ENCODE measurements at regions not wholly inside any gene's neighbourhood (a gene's known extent, or its start where the extent isn't known, plus 50 kb on each side); places are given as distances from the start of the nearest gene placed in this dataset.

DNA sequence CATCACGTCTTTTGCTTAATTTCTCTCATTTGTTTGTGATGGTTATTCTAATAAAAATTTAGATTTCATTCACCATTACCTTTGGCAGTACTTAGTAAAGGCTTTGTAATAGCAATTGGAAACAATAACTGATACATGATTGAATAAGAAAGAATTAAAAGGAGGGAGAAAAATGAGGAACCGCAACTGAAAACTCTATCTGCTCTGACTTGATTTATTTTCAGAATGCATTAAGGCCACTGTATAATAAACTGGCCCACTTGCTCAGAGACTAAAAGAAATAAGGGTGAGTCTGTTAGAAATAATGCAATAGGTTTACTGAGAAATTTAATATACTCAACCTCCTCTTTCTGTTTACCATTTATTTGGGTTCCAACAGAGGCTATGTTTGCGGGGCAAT, 351.5 kb downstream of the TMA16 start:
- no peaks in the 10 kb centered on the region for H3K9me3 ChIP-seq (ENCODE audit: low read depth)
- no peaks in the 10 kb centered on the region for H3K36me3 ChIP-seq
- DNase-seq (ENCODE audit: low read depth in 1 of 2, low spot score in 1 of 2), result no peak
- no peak overlapping the region for H3K4me3 ChIP-seq
- H3K4me1 ChIP-seq (ENCODE audit: low read depth), result no peaks in the 10 kb centered on the region
- TF ChIP-seq, protein P1, sequence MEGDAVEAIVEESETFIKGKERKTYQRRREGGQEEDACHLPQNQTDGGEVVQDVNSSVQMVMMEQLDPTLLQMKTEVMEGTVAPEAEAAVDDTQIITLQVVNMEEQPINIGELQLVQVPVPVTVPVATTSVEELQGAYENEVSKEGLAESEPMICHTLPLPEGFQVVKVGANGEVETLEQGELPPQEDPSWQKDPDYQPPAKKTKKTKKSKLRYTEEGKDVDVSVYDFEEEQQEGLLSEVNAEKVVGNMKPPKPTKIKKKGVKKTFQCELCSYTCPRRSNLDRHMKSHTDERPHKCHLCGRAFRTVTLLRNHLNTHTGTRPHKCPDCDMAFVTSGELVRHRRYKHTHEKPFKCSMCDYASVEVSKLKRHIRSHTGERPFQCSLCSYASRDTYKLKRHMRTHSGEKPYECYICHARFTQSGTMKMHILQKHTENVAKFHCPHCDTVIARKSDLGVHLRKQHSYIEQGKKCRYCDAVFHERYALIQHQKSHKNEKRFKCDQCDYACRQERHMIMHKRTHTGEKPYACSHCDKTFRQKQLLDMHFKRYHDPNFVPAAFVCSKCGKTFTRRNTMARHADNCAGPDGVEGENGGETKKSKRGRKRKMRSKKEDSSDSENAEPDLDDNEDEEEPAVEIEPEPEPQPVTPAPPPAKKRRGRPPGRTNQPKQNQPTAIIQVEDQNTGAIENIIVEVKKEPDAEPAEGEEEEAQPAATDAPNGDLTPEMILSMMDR (IDR thresholded peaks at IDR 0.05; ENCODE audit: low read depth, low read length), result no peak
- no peaks in the 10 kb centered on the region for H3K27me3 ChIP-seq
- H3K27ac ChIP-seq, result no peak overlapping the region

DNA sequence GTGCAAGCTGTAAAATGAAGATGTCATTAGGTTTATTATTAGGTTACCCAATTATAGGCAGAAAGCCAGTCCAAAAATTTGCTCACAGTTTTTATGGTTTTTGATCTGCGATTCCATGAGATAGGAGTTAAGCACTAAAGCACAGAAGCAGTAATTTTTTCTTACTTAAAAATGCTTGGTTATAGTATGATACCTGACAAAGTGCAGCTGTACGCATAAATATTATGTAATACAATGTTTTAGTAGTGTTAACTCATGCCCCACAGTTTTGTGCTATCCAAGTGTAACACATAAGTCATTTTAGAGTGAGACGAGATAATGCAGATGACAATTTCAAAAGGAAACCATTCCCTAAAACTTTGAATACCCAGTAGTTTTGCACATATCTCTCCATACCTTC, 357.8 kb downstream of the TMA16 start:
- Histone ChIP-seq H3K27me3 (no peaks in the 10 kb centered on the region), H3K9me3 (ENCODE audit: low read depth) (no peaks in the 10 kb centered on the region), H3K4me1 (ENCODE audit: low read depth) (no peaks in the 10 kb centered on the region), H3K4me3 (no peak overlapping the region), H3K27ac (no peak overlapping the region), H3K36me3 (no peaks in the 10 kb centered on the region)
- TF ChIP-seq, protein P1 (IDR thresholded peaks at IDR 0.05; ENCODE audit: low read depth, low read length), result no peak
- no peak for DNase-seq (ENCODE audit: low read depth in 1 of 2, low spot score in 1 of 2)

DNA sequence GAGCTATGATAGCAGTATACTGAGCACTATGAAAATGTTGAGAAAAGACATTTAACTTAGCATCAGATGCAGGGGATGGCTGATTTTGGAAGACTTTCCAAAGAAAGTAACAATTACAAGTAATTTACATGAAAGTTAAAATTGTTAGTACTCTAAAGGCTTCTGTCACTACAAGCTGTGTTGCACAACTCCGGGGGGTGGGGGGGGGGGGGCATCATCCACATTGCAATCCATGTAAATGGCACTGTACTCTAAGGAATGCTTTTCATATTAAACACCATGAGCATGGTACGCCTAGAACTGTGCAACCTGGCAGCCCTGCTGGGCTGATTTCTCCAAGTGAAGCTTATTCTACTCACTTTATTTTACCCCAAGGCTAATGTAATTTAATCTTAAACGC, 363.4 kb downstream of the TMA16 start:
- Histone ChIP-seq H3K9me3 (ENCODE audit: low read depth) (no peaks in the 10 kb centered on the region), H3K27me3 (no peaks in the 10 kb centered on the region)
- TF ChIP-seq, protein P1 (IDR thresholded peaks at IDR 0.05; ENCODE audit: low read depth, low read length), result no peak

DNA sequence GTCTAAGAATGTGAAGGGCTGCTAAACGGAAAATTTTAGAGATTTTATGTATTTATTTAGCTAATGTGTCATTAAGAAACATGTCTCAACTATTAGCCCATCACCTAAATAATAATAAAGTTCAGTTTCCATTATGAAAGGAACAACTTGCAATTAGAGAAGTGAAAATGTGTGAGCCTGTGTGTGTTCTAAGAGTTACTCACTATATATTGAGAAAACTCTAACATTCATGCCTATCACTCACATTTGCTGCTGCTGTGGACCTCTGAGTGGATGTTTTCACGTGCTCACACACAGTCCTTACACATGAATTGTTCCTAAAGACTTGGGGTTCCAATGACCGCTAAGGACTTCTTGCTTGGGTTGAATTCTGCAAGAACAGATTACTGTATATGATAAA, 364.0 kb downstream of the TMA16 start:
- H3K27ac ChIP-seq, result no peak overlapping the region
- TF ChIP-seq, protein P1 (IDR thresholded peaks at IDR 0.05; ENCODE audit: low read depth, low read length), result no peak
- no peaks in the 10 kb centered on the region for H3K4me1 ChIP-seq (ENCODE audit: low read depth)
- H3K27me3 ChIP-seq, result no peaks in the 10 kb centered on the region
- no peaks in the 10 kb centered on the region for H3K36me3 ChIP-seq
- no peak for DNase-seq (ENCODE audit: low read depth in 1 of 2, low spot score in 1 of 2)
- no peak overlapping the region for H3K4me3 ChIP-seq
- H3K9me3 ChIP-seq (ENCODE audit: low read depth), result no peaks in the 10 kb centered on the region

More for the DNA sequence above, 363.4 kb downstream of the TMA16 start:
- Histone ChIP-seq H3K27ac (no peak overlapping the region), H3K4me3 (no peak overlapping the region), H3K4me1 (ENCODE audit: low read depth) (no peaks in the 10 kb centered on the region), H3K36me3 (no peaks in the 10 kb centered on the region)
- DNase-seq (ENCODE audit: low read depth in 1 of 2, low spot score in 1 of 2), result no peak

DNA sequence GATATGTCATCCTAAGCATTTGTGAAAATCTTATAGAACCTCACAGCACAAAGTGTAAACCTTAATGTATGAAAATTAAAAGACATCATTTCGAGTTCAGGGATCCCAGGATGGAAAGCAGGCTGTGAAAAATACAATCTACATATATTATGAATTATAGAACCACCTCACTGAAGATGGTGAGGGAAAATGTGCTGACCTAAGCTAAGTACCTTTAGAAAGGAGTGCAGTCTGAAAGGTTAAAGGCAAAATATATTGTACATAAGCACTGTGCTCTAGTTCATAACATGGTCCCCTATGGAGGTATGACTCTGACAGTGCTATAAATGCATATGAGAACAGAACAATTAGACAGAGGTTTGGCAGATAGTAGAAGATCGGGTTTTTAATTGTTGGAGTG, 368.6 kb downstream of the TMA16 start:
- no peaks in the 10 kb centered on the region for H3K9me3 ChIP-seq (ENCODE audit: low read depth)
- TF ChIP-seq, protein P1 (IDR thresholded peaks at IDR 0.05; ENCODE audit: low read depth, low read length), result no peak
- H3K36me3 ChIP-seq, result no peaks in the 10 kb centered on the region

DNA sequence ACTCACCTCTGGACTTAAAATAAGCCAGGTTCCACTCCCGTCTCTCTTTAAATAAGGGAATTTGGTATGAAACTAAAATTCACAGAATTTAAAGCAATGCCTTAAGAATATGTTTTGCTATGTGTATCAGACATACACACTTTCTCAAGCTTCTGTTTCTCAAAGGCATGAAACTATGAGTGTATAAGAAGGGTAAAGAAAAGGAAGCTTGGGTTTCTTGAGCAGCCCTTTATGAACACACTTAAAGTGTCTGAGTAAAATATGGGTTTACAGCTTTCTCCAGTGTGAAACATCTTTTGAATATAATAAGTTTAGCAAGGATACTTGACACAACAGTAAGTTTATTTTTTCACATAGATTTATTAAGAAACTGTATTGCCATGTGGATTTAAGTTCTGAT, 370.5 kb downstream of the TMA16 start:
- no peaks in the 10 kb centered on the region for H3K36me3 ChIP-seq

More for the DNA sequence above, 368.6 kb downstream of the TMA16 start:
- Histone ChIP-seq H3K27me3 (no peaks in the 10 kb centered on the region), H3K27ac (no peak overlapping the region), H3K4me3 (no peak overlapping the region), H3K4me1 (ENCODE audit: low read depth) (no peaks in the 10 kb centered on the region)
- no peak for DNase-seq (ENCODE audit: low read depth in 1 of 2, low spot score in 1 of 2)

More for the DNA sequence above, 370.5 kb downstream of the TMA16 start:
- Histone ChIP-seq H3K27me3 (no peaks in the 10 kb centered on the region), H3K4me3 (no peak overlapping the region), H3K9me3 (ENCODE audit: low read depth) (no peaks in the 10 kb centered on the region), H3K4me1 (ENCODE audit: low read depth) (no peaks in the 10 kb centered on the region), H3K27ac (no peak overlapping the region)
- TF ChIP-seq, protein P1 (IDR thresholded peaks at IDR 0.05; ENCODE audit: low read depth, low read length), result no peak
- no peak for DNase-seq (ENCODE audit: low read depth in 1 of 2, low spot score in 1 of 2)
